Chondrocyte (in vitro differentiated cells): ENCODE measurements at regions not wholly inside any gene's neighbourhood (a gene's known extent, or its start where the extent isn't known, plus 50 kb on each side); places are given as distances from the start of the nearest gene placed in this dataset.
"Not testable (repeated sequence)": the region's sequence is repeated elsewhere in the genome, so short reads cannot be mapped to it uniquely, and the experiment has no call there.

Source experiments
- DNase-seq: peaks from one replicate; pipeline ENCODE4 v3.0.0; 2021; ENCODE audit warnings: mixed read lengths, low spot score
- H3K27ac Mint-ChIP-seq: one replicate; pipeline ENCODE4 v1.8.0; 2021; ENCODE audit warnings: mild to moderate bottlenecking, moderate library complexity, mixed read lengths; ENCODE audit not compliant: unreplicated experiment
- H3K27me3 Mint-ChIP-seq: 2 replicates; pipeline ENCODE4 v1.8.0; 2021; ENCODE audit warnings: low read depth, mixed read lengths
- H3K36me3 Mint-ChIP-seq: 2 replicates; pipeline ENCODE4 v1.8.0; 2021; ENCODE audit warnings: low read depth, mixed read lengths
- H3K4me1 Mint-ChIP-seq: 2 replicates; pipeline ENCODE4 v1.8.0; 2021; ENCODE audit warnings: low read depth, mild to moderate bottlenecking, mixed read lengths
- H3K4me3 Mint-ChIP-seq: one replicate; pipeline ENCODE4 v1.8.0; 2021; ENCODE audit warnings: mild to moderate bottlenecking, moderate library complexity, mixed read lengths; ENCODE audit not compliant: unreplicated experiment
- H3K9me3 Mint-ChIP-seq: 2 replicates; pipeline ENCODE4 v1.8.0; 2021; ENCODE audit warnings: low read depth, mixed read lengths
- CTCF ChIP-seq: fragments of 200-600 bp; sonication (generic); IDR thresholded peaks from 2 replicates; pipeline ENCODE4 v1.5.0; 2021; ENCODE audit warnings: antibody characterized with exemption, mild to moderate bottlenecking, moderate library complexity

GRCh38 chr17:26936645-26937044 lies 357.3 kb upstream of the WSB1 start:
- not testable (repeated sequence) for H3K9me3 Mint-ChIP-seq, H3K36me3 Mint-ChIP-seq, H3K27me3 Mint-ChIP-seq, DNase-seq, H3K4me1 Mint-ChIP-seq, H3K27ac Mint-ChIP-seq, H3K4me3 Mint-ChIP-seq

GRCh38 chr17:26937750-26938322 lies 356.1 kb upstream of the WSB1 start:
- H3K4me3 Mint-ChIP-seq, H3K27ac Mint-ChIP-seq, DNase-seq, H3K27me3 Mint-ChIP-seq, H3K9me3 Mint-ChIP-seq, H3K4me1 Mint-ChIP-seq, H3K36me3 Mint-ChIP-seq: not testable (repeated sequence)

- H3K36me3 Mint-ChIP-seq, H3K27me3 Mint-ChIP-seq, H3K27ac Mint-ChIP-seq, DNase-seq, H3K4me1 Mint-ChIP-seq, H3K4me3 Mint-ChIP-seq, H3K9me3 Mint-ChIP-seq: not testable (repeated sequence)
Measured at GRCh38 chr17:26939755-26940154, 354.2 kb upstream of the WSB1 start.

- H3K36me3 Mint-ChIP-seq, DNase-seq, H3K9me3 Mint-ChIP-seq, H3K27ac Mint-ChIP-seq, H3K4me1 Mint-ChIP-seq, H3K4me3 Mint-ChIP-seq, H3K27me3 Mint-ChIP-seq: not testable (repeated sequence)
Measured at GRCh38 chr17:26940587-26940986, 353.3 kb upstream of the WSB1 start.

- H3K36me3 Mint-ChIP-seq, result peaks cover 1% of the 10 kb centered on the region
- no peaks in the 10 kb centered on the region for H3K27me3 Mint-ChIP-seq
- peaks cover 35% of the 10 kb centered on the region for H3K9me3 Mint-ChIP-seq
- no peak for TF ChIP-seq CTCF
- no peaks in the 10 kb centered on the region for H3K4me1 Mint-ChIP-seq
- H3K4me3 Mint-ChIP-seq, result no peak overlapping the region
- no peak for DNase-seq
- no peak overlapping the region for H3K27ac Mint-ChIP-seq
Measured at GRCh38 chr17:26962255-26963162, 331.4 kb upstream of the WSB1 start.

GRCh38 chr17:26963163-26963503 lies 330.8 kb upstream of the WSB1 start:
- TF ChIP-seq CTCF, result no peak
- H3K36me3 Mint-ChIP-seq, result peaks cover 1% of the 10 kb centered on the region
- H3K27me3 Mint-ChIP-seq, result no peaks in the 10 kb centered on the region
- no peak overlapping the region for H3K4me3 Mint-ChIP-seq
- H3K4me1 Mint-ChIP-seq, result no peaks in the 10 kb centered on the region
- H3K27ac Mint-ChIP-seq, result no peak overlapping the region
- peaks cover 30% of the 10 kb centered on the region for H3K9me3 Mint-ChIP-seq
- peak; percentile 92 for DNase-seq

- not testable (repeated sequence) for H3K27ac Mint-ChIP-seq, H3K27me3 Mint-ChIP-seq, DNase-seq, H3K36me3 Mint-ChIP-seq, H3K4me3 Mint-ChIP-seq, H3K4me1 Mint-ChIP-seq
- peaks cover 21% of the 10 kb centered on the region for H3K9me3 Mint-ChIP-seq
Measured at GRCh38 chr17:26965898-26966624, 327.9 kb upstream of the WSB1 start.

- not testable (repeated sequence) for H3K27me3 Mint-ChIP-seq, H3K4me1 Mint-ChIP-seq, DNase-seq, H3K36me3 Mint-ChIP-seq, H3K27ac Mint-ChIP-seq, H3K4me3 Mint-ChIP-seq
- peaks cover 17% of the 10 kb centered on the region for H3K9me3 Mint-ChIP-seq
Measured at GRCh38 chr17:26966625-26967179, 327.2 kb upstream of the WSB1 start.

- H3K27me3 Mint-ChIP-seq, H3K27ac Mint-ChIP-seq, H3K4me1 Mint-ChIP-seq, DNase-seq, H3K4me3 Mint-ChIP-seq, H3K36me3 Mint-ChIP-seq: not testable (repeated sequence)
- H3K9me3 Mint-ChIP-seq, result peaks cover 46% of the 10 kb centered on the region
Measured at GRCh38 chr17:26981845-26982425, 312.0 kb upstream of the WSB1 start.

GRCh38 chr17:26982563-26982962 lies 311.4 kb upstream of the WSB1 start:
- DNase-seq, H3K4me3 Mint-ChIP-seq, H3K36me3 Mint-ChIP-seq, H3K27ac Mint-ChIP-seq, H3K4me1 Mint-ChIP-seq, H3K27me3 Mint-ChIP-seq: not testable (repeated sequence)
- peaks cover 51% of the 10 kb centered on the region for H3K9me3 Mint-ChIP-seq
